Spleen (tissue), 7 donors: ENCODE measurements at regions not wholly inside any gene's neighbourhood (a gene's known extent, or its start where the extent isn't known, plus 50 kb on each side); places are given as distances from the start of the nearest gene placed in this dataset.

Experiments
- CTCF ChIP-seq, 11 experiments: fragments of 200-600 bp in 7 of 11; fragments of 450-650 bp in 4 of 11; sonication (generic) in 4 of 11; IDR thresholded peaks in 8 of 11; conservative IDR thresholded peaks in 3 of 11; 1 replicate in 7 of 11; 2 replicates in 4 of 11; pipeline versions ENCODE4 v1.4.0 to v1.8.0; 2016 to 2021; ENCODE audit warnings: antibody characterized with exemption in 11 of 11, inconsistent platforms in 4 of 11, mild to moderate bottlenecking in 1 of 11
- POLR2A ChIP-seq, 3 donors: fragments of 450-650 bp; IDR thresholded peaks; one replicate each; pipeline ENCODE4 v1.5.1; 2017; ENCODE audit warnings: antibody characterized with exemption in 3 of 3, mild to moderate bottlenecking in 1 of 3
- POLR2AphosphoS5 ChIP-seq, 3 donors: sonication (generic); formaldehyde crosslinking; IDR thresholded peaks; one replicate each; pipeline ENCODE4 v1.5.1; 2017; ENCODE audit warnings: antibody characterized with exemption in 3 of 3
- donor health status: DM: no; HTN: no; CAD: no; lungs with moderate emphysema.
- donor health status: DM: no; HTN: no; CAD: no.
- donor health status: DM: no; HTN: no; CAD: no.

- no peak for TF ChIP-seq CTCF (IDR thresholded peaks at IDR 0.05 in 8 of 11, conservative IDR thresholded peaks at IDR 0.05 in 3 of 11)
- no peak for TF ChIP-seq POLR2A (IDR thresholded peaks at IDR 0.05)
- TF ChIP-seq POLR2AphosphoS5 (IDR thresholded peaks at IDR 0.05): no peak
These were observed 218.2 kb downstream of the ZNF248 start for GRCh38 chr10:37639200-37639599.
